ENCODE measurements at regions not wholly inside any gene's neighbourhood (a gene's known extent, or its start where the extent isn't known, plus 50 kb on each side); places are given as distances from the start of the nearest gene placed in this dataset.
A peak's percentile ranks its signal among the peaks of the same experiment; 100 is the strongest.

GRCh38 chr6:14664112-14664601 is 546.6 kb downstream of the CD83 start:
- no peak overlapping the region for H4K91ac ChIP-seq (ENCODE audit: insufficient read length, low read depth, low read length)
- no peaks in the 10 kb centered on the region for H4K20me1 ChIP-seq (ENCODE audit: control insufficient read depth, insufficient read depth, insufficient read length)
- no peak overlapping the region for H2BK120ac ChIP-seq (ENCODE audit: low read depth, low read length, poor library complexity, severe bottlenecking)
- no peaks in the 10 kb centered on the region for H3K79me2 ChIP-seq (ENCODE audit: insufficient read depth, low read length)
- no peak overlapping the region for H2BK20ac ChIP-seq (ENCODE audit: low read depth, low read length, poor library complexity, severe bottlenecking)
- no peak overlapping the region for H4K8ac ChIP-seq (replicated peaks; ENCODE audit: insufficient read length, low read depth, low read length)
- peak overlapping the region in 1 of 3 experiments; percentile 19; a peak in 1 of 7 replicates for H3K27ac Mint-ChIP-seq
- TF ChIP-seq CTCF (conservative IDR thresholded peaks at IDR 0.05), result no peak
- no peak overlapping the region for H4K5ac ChIP-seq (ENCODE audit: insufficient read length, low read depth, low read length)
- no peaks in the 10 kb centered on the region; a peak in 1 of 7 replicates for H3K36me3 Mint-ChIP-seq (ENCODE audit: insufficient read depth in 1 of 3, low read depth in 3 of 3)
- H3K56ac ChIP-seq (ENCODE audit: insufficient read length, low read depth, low read length), result no peak overlapping the region
- DNase-seq, result no peak
- H3K4me2 ChIP-seq (ENCODE audit: insufficient read depth, insufficient read length, low read length), result no peak overlapping the region
- no peak overlapping the region for H3K18ac ChIP-seq (ENCODE audit: insufficient read length, low read depth, low read length)
- peaks cover under 1% of the 10 kb centered on the region; the same call in 1 of the 2 replicates for H3K27me3 Mint-ChIP-seq (ENCODE audit: low read depth)
- WGBS (ENCODE audit: extremely low coverage, insufficient read length, low lambda C conversion rate), result 88% methylated on average over 1 of the region's 6 CpGs
- no peaks in the 10 kb centered on the region for H3K27me3 ChIP-seq (ENCODE audit: insufficient read depth, low read length)
- H3K23ac ChIP-seq (ENCODE audit: insufficient read length, low read depth, low read length), result no peak overlapping the region
- H2AK5ac ChIP-seq (ENCODE audit: insufficient read length, low read length), result no peak overlapping the region
- peaks cover 11 to 16% of the 10 kb centered on the region in 2 experiments for H3K4me1 Mint-ChIP-seq
- H3K4me3 Mint-ChIP-seq, result no peak overlapping the region
- H3K79me1 ChIP-seq (ENCODE audit: insufficient read depth, low read depth, low read length, poor library complexity, severe bottlenecking), result no peaks in the 10 kb centered on the region
- no peak overlapping the region for H2AFZ ChIP-seq (ENCODE audit: low read length)
- no peak overlapping the region for H3K27ac ChIP-seq (ENCODE audit: insufficient read length, low read depth, low read length)
- H3T11ph ChIP-seq (ENCODE audit: low read length), result no peak overlapping the region
- no peak overlapping the region for H3K9ac ChIP-seq (ENCODE audit: extremely low read depth, insufficient read length, low read length)
- H3K23me2 ChIP-seq (ENCODE audit: insufficient read length, low read depth, low read length, poor library complexity, severe bottlenecking), result no peaks in the 10 kb centered on the region
- H3K4ac ChIP-seq (ENCODE audit: low read depth, low read length), result no peak overlapping the region
- H3K9me3 Mint-ChIP-seq, result no peaks in the 10 kb centered on the region
- no peak overlapping the region for H2BK15ac ChIP-seq (ENCODE audit: low read depth, low read length)
- H3K4me1 ChIP-seq (ENCODE audit: insufficient read depth, low read length), result no peaks in the 10 kb centered on the region
- no peak overlapping the region for H2BK12ac ChIP-seq (ENCODE audit: insufficient read length, low read depth, low read length)
- no peak overlapping the region; the same call in 1 of the 2 replicates for H3K14ac ChIP-seq (ENCODE audit: insufficient read depth, low read length)
- H3K9me3 ChIP-seq (ENCODE audit: control insufficient read depth, low read depth, low read length), result no peaks in the 10 kb centered on the region
- H2BK5ac ChIP-seq (ENCODE audit: insufficient read length, low read length), result no peak overlapping the region
